ENCODE measurements at regions not wholly inside any gene's neighbourhood (a gene's known extent, or its start where the extent isn't known, plus 50 kb on each side); places are given as distances from the start of the nearest gene placed in this dataset.

DNA sequence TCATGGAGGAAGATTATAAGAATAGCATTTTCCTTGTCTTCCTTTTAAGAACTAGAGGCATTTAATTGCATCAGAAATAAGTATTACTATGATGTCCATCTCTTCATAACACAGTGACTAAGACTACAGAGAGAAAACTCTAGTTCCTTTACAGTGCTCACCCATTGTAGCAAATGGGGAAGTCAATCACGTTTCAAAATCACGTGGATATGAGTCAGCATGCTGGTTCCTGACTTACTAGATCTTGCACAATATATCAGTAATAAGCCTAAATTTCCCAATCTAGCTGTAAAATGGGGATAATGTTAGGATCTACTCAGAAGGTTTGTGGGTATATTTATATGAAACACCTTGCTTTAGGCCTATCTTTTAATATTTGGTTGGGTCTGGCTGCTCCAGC is 254.8 kb upstream of the EOMES start:
- no peaks in the 10 kb centered on the region for H3K36me3 ChIP-seq (ENCODE audit: insufficient read depth, low read length)
- H3K9me3 Mint-ChIP-seq: no peaks in the 10 kb centered on the region
- no peak overlapping the region for H3K4me3 Mint-ChIP-seq
- DNase-seq: peak in 3 of 14 experiments; percentile 3 to 70 (median 60)
- no peaks in the 10 kb centered on the region for H3K9me3 ChIP-seq (ENCODE audit: control insufficient read depth in 1 of 2, insufficient read depth in 1 of 2, low read length in 2 of 2)
- no peak for ATAC-seq (ENCODE audit: poor library complexity)
- H3K4me1 Mint-ChIP-seq (ENCODE audit: low read depth): no peaks in the 10 kb centered on the region
- TF ChIP-seq, protein P1, sequence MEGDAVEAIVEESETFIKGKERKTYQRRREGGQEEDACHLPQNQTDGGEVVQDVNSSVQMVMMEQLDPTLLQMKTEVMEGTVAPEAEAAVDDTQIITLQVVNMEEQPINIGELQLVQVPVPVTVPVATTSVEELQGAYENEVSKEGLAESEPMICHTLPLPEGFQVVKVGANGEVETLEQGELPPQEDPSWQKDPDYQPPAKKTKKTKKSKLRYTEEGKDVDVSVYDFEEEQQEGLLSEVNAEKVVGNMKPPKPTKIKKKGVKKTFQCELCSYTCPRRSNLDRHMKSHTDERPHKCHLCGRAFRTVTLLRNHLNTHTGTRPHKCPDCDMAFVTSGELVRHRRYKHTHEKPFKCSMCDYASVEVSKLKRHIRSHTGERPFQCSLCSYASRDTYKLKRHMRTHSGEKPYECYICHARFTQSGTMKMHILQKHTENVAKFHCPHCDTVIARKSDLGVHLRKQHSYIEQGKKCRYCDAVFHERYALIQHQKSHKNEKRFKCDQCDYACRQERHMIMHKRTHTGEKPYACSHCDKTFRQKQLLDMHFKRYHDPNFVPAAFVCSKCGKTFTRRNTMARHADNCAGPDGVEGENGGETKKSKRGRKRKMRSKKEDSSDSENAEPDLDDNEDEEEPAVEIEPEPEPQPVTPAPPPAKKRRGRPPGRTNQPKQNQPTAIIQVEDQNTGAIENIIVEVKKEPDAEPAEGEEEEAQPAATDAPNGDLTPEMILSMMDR (IDR thresholded peaks at IDR 0.05): no peak
- ChIA-PET POLR2A (no interaction called here), CTCF (no interaction called here)
- intact Hi-C loops (cut with DNase I, micrococcal nuclease): no loop called here
- H3K36me3 Mint-ChIP-seq (ENCODE audit: low read depth): no peaks in the 10 kb centered on the region
- no peak overlapping the region for H3K4me3 ChIP-seq (ENCODE audit: low read length)
- H3K27ac ChIP-seq (ENCODE audit: low read depth in 1 of 2, low read length in 2 of 2): no peak overlapping the region
- H3K27me3 Mint-ChIP-seq: no peaks in the 10 kb centered on the region
- no peaks in the 10 kb centered on the region for H3K4me1 ChIP-seq (ENCODE audit: insufficient read depth, low read length)
- no peaks in the 10 kb centered on the region for H3K27me3 ChIP-seq (ENCODE audit: control insufficient read depth in 1 of 2, insufficient read depth in 2 of 2, low read length in 2 of 2)
- no peak overlapping the region for H3K27ac Mint-ChIP-seq

DNA sequence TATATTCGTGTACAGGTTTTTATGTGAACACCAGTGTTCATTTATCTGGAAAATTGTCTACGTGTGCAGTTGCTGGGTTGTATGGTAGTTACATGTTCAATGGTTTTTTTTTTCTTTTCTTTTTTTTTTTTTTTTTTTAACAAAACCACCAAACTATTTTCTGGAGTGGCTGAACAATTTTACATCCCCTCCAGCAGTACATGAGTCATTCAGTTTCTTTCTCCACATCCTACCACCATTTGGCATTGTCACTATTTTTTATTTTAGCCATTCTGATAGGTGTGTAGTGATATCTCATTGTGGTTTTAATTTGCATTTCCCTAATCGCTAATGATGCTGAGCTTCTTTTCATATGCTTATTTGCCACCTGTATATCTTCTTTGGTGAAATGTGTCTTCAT is 256.3 kb upstream of the EOMES start:
- Histone ChIP-seq H3K36me3 (ENCODE audit: insufficient read depth, low read length) (no peaks in the 10 kb centered on the region), H3K27me3 (ENCODE audit: control insufficient read depth in 1 of 2, insufficient read depth in 2 of 2, low read length in 2 of 2) (no peaks in the 10 kb centered on the region), H3K9me3 (ENCODE audit: control insufficient read depth in 1 of 2, insufficient read depth in 1 of 2, low read length in 2 of 2) (no peaks in the 10 kb centered on the region), H3K4me3 (ENCODE audit: low read length) (no peak overlapping the region), H3K4me1 (ENCODE audit: insufficient read depth, low read length) (no peaks in the 10 kb centered on the region), H3K27ac (ENCODE audit: low read depth in 1 of 2, low read length in 2 of 2) (no peak overlapping the region)
- Mint-ChIP-seq H3K4me3 (no peak overlapping the region), H3K9me3 (no peaks in the 10 kb centered on the region), H3K4me1 (ENCODE audit: low read depth) (no peaks in the 10 kb centered on the region), H3K36me3 (ENCODE audit: low read depth) (no peaks in the 10 kb centered on the region), H3K27me3 (no peaks in the 10 kb centered on the region), H3K27ac (no peak overlapping the region)
- TF ChIP-seq, protein P1 (IDR thresholded peaks at IDR 0.05): no peak
- ChIA-PET CTCF (no interaction called here), POLR2A (no interaction called here)
- DNase-seq (no peak), ATAC-seq (ENCODE audit: poor library complexity) (no peak)
- intact Hi-C loops (cut with DNase I, micrococcal nuclease): no loop called here

DNA sequence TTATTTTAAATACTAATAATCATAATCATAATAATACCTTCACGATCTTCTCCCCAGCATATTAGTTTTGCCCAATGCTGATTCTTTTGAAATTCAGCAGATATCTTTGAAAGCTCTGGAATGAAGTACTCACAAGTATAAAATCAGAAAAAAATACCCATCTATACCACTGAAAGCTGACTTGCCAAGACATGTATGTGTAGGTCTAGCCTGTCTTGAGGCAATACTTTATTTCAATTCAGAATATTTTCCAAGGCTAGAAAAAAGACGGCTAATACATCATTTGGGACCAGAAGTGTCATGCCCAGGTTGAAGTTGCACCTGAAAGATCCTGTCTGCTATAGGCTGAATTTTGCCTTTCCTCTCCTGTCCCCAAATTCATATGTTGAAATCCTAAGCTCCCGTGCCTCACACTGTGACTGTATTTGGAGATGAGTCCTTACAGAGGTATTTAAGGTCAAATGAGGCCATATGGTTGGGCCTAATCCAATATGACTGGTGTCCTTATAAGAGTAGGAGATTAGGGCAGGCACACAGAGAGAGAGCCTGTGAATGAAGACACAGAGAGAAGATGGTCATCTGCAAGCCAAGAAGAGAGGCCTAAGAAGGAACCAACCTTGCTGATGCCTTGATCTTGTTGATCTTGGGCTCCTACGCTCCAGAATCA is 255.9 kb upstream of the CMC1 start:
- ChIA-PET CTCF (no interaction called here), POLR2A (no interaction called here)
- no peak overlapping the region for H3K27ac Mint-ChIP-seq
- no peaks in the 10 kb centered on the region for H3K4me1 Mint-ChIP-seq (ENCODE audit: low read depth)
- Histone ChIP-seq H3K4me3 (ENCODE audit: low read length) (no peak overlapping the region), H3K27ac (ENCODE audit: low read depth in 1 of 2, low read length in 2 of 2) (no peak overlapping the region), H3K9me3 (ENCODE audit: control insufficient read depth in 1 of 2, insufficient read depth in 1 of 2, low read length in 2 of 2) (no peaks in the 10 kb centered on the region), H3K36me3 (ENCODE audit: insufficient read depth, low read length) (no peaks in the 10 kb centered on the region), H3K4me1 (ENCODE audit: insufficient read depth, low read length) (no peaks in the 10 kb centered on the region), H3K27me3 (ENCODE audit: control insufficient read depth in 1 of 2, insufficient read depth in 2 of 2, low read length in 2 of 2) (no peaks in the 10 kb centered on the region)
- no peak for DNase-seq
- peaks cover 3% of the 10 kb centered on the region for H3K27me3 Mint-ChIP-seq
- no peaks in the 10 kb centered on the region for H3K36me3 Mint-ChIP-seq (ENCODE audit: low read depth)
- H3K9me3 Mint-ChIP-seq: no peaks in the 10 kb centered on the region
- H3K4me3 Mint-ChIP-seq: no peak overlapping the region
- TF ChIP-seq, protein P1 (IDR thresholded peaks at IDR 0.05): no peak
- intact Hi-C loops (cut with DNase I, micrococcal nuclease): no loop called here
- no peak for ATAC-seq (ENCODE audit: poor library complexity)
